HepG2 (cell line): ENCODE measurements at regions not wholly inside any gene's neighbourhood (a gene's known extent, or its start where the extent isn't known, plus 50 kb on each side); places are given as distances from the start of the nearest gene placed in this dataset.

Experiments
- ATAC-seq: fragments of 200-7000 bp; cut with Tn5 transposase; 3 replicates; pipeline ENCODE4 v1.9.1; 2020; ENCODE audit warnings: mild to moderate bottlenecking, moderate library complexity
- BruUV-seq: library from RNA; stranded (reverse); fragments of 400-500 nt; replicated peaks from 2 replicates; lab custom pipeline; 2021; lab: Mats Ljungman, UMichigan
- CTCF ChIA-PET: fragments of 300-600 bp; formaldehyde crosslinking; extraction: SDS; loops from one replicate; lab custom pipeline; 2021; ENCODE audit warnings: low total read pairs, inconsistent platforms, low intra/inter-chr PET ratio; lab: Yijun Ruan, JAX
- POLR2A ChIA-PET: fragments of 350-600 bp; sonication (Branson Sonifier 250); formaldehyde crosslinking; loops from one replicate; lab custom pipeline; 2020; ENCODE audit warnings: antibody characterized with exemption, inconsistent platforms; lab: Yijun Ruan, JAX
- DNase-seq: peaks from one replicate; pipeline ENCODE4 v3.0.0-alpha.2; 2015; ENCODE audit warnings: low spot score
- FAIRE-seq: peaks from 3 replicates; lab custom pipeline; 2011; peaks lifted over from hg19 to GRCh38; lab: Jason Lieb, UNC
- H2AFZ ChIP-seq: one replicate; pipeline ENCODE4 v1.6.1; 2011; ENCODE audit warnings: low read length, inconsistent platforms
- H3K27ac ChIP-seq: fragments of 300-600 bp; 3 replicates; pipeline ENCODE4 v1.8.0; 2011; ENCODE audit warnings: mixed run types, mild to moderate bottlenecking, mixed read lengths, low read length, inconsistent platforms; ENCODE audit not compliant: insufficient read depth; ENCODE audit errors: extremely low read length
- H3K27me3 ChIP-seq, 2 experiments: fragments of 200-600 bp in 1 of 2; 2 replicates in 1 of 2; 3 replicates in 1 of 2; pipeline versions ENCODE4 v1.6.0 to v1.8.0; 2011; ENCODE audit warnings: low read length in 2 of 2, mild to moderate bottlenecking in 2 of 2, moderate library complexity in 2 of 2, inconsistent platforms in 1 of 2; ENCODE audit not compliant: insufficient read depth in 2 of 2, control insufficient read depth in 1 of 2
- H3K36me3 ChIP-seq, 2 experiments: fragments of 200-600 bp in 1 of 2; replicated peaks in 1 of 2; 2 replicates in 1 of 2; 3 replicates in 1 of 2; pipeline versions ENCODE4 v1.5.1 to v1.8.0; 2011; ENCODE audit warnings: low read length in 2 of 2, inconsistent platforms in 1 of 2; ENCODE audit not compliant: insufficient read depth in 2 of 2, control insufficient read depth in 1 of 2
- H3K4me1 ChIP-seq: 2 replicates; pipeline ENCODE4 v1.5.1; 2012; ENCODE audit warnings: low read length, inconsistent platforms; ENCODE audit not compliant: insufficient read depth
- H3K4me2 ChIP-seq: 2 replicates; pipeline ENCODE4 v1.6.0; 2011; ENCODE audit warnings: low read depth, low read length, inconsistent platforms
- H3K4me3 ChIP-seq, 3 experiments: fragments of 200-600 bp in 1 of 3; sonication (generic), shearing (Covaris generic) in 1 of 3; replicated peaks in 1 of 3; 2 replicates each; pipeline ENCODE4 v1.5.1; 2011 to 2016; ENCODE audit warnings: low read length in 3 of 3, inconsistent platforms in 2 of 3, low read depth in 2 of 3, mild to moderate bottlenecking in 2 of 3, control low read depth in 1 of 3, mixed read lengths in 1 of 3; ENCODE audit not compliant: insufficient read depth in 1 of 3
- H3K79me2 ChIP-seq: one replicate; pipeline ENCODE4 v1.6.1; 2011; ENCODE audit warnings: low read length, inconsistent platforms; ENCODE audit not compliant: insufficient read depth
- H3K9ac ChIP-seq: 2 replicates; pipeline ENCODE4 v1.6.0; 2011; ENCODE audit warnings: mild to moderate bottlenecking, low read depth, low read length, inconsistent platforms; ENCODE audit not compliant: insufficient read depth
- H3K9me3 ChIP-seq: 2 replicates; pipeline ENCODE4 v1.5.1; 2012; ENCODE audit warnings: mild to moderate bottlenecking, low read length
- H4K20me1 ChIP-seq: 2 replicates; pipeline ENCODE4 v1.6.0; 2011; ENCODE audit warnings: inconsistent platforms, mild to moderate bottlenecking, low read length, moderate library complexity; ENCODE audit not compliant: insufficient read depth
- ERF ChIP-seq: IDR thresholded peaks from 2 replicates; pipeline ENCODE4 v1.6.1; 2018; ENCODE audit warnings: missing biosample characterization, missing genetic modification reagents
- ISX ChIP-seq: sonication (generic); formaldehyde crosslinking; conservative IDR thresholded peaks from 2 replicates; pipeline ENCODE4 v1.5.0; 2020; ENCODE audit warnings: missing genetic modification reagents
- MAFG ChIP-seq: sonication (generic); formaldehyde crosslinking; IDR thresholded peaks from 2 replicates; pipeline ENCODE4 v1.5.1; 2020; ENCODE audit warnings: mild to moderate bottlenecking, missing genetic modification reagents
- PHF20 ChIP-seq: sonication (generic); formaldehyde crosslinking; IDR thresholded peaks from 2 replicates; pipeline ENCODE4 v1.5.0; 2020; ENCODE audit warnings: mild to moderate bottlenecking, missing genetic modification reagents
- POGZ ChIP-seq: sonication (generic); formaldehyde crosslinking; IDR thresholded peaks from 2 replicates; pipeline ENCODE4 v1.4.0; 2020; ENCODE audit warnings: mild to moderate bottlenecking, missing genetic modification reagents
- SYNCRIP ChIP-seq: fragments of 200-400 bp; formaldehyde crosslinking; IDR thresholded peaks from 2 replicates; pipeline ENCODE4 v1.6.1; 2018; ENCODE audit warnings: mild to moderate bottlenecking, low read depth, low read length; ENCODE audit not compliant: insufficient read depth
- TAF1 ChIP-seq: sonication (generic); formaldehyde crosslinking; IDR thresholded peaks from 2 replicates; pipeline ENCODE4 v1.4.0; 2020; ENCODE audit warnings: missing genetic modification reagents
- ZNF646 ChIP-seq: sonication (generic); formaldehyde crosslinking; IDR thresholded peaks from 2 replicates; pipeline ENCODE4 v1.9.0; 2021; ENCODE audit warnings: mild to moderate bottlenecking, missing genetic modification reagents
- ZNF674 ChIP-seq: sonication (generic); formaldehyde crosslinking; IDR thresholded peaks from 2 replicates; pipeline ENCODE4 v1.5.0; 2020; ENCODE audit warnings: low read depth, mild to moderate bottlenecking, missing genetic modification reagents
- ZNF746 ChIP-seq: sonication (generic); formaldehyde crosslinking; IDR thresholded peaks from 2 replicates; pipeline ENCODE4 v1.8.0; 2022; ENCODE audit warnings: mild to moderate bottlenecking, missing genetic modification reagents
- WGBS: methylation state at CpG from one replicate; pipeline ENCODE4 v1.1.6; 2017; ENCODE audit warnings: low lambda C conversion rate; 5-methylcytosine and 5-hydroxymethylcytosine counted together
- in situ Hi-C: cut with HindIII; loops from 2 replicates; pipeline ENCODE4 v1.10.0; 2017; ENCODE audit warnings: low pct_unique_long_range_greater_than_20kb; ENCODE audit not compliant: extremely low pct_ligation_motif_present
- intact Hi-C: fragments of 100-400 bp; cut with micrococcal nuclease; formaldehyde crosslinking; loops from one replicate; pipeline ENCODE4 v1.10.0; 2022; ENCODE audit not compliant: unreplicated experiment
- TF ChIP-seq, protein P1 (sequence below): IDR thresholded peaks from 2 replicates; pipeline ENCODE4 v1.6.1; 2016; ENCODE audit warnings: mild to moderate bottlenecking
- TF ChIP-seq, protein P2 (sequence below), 2 experiments: sonication (generic) in 1 of 2; formaldehyde crosslinking in 1 of 2; IDR thresholded peaks; 2 replicates each; pipeline versions ENCODE4 v1.4.0 to v1.6.1; 2018 to 2020; ENCODE audit warnings: missing genetic modification reagents in 2 of 2, borderline replicate concordance in 1 of 2, low read depth in 1 of 2, mild to moderate bottlenecking in 1 of 2, missing biosample characterization in 1 of 2
- TF ChIP-seq, protein P3 (sequence below): sonication (generic); formaldehyde crosslinking; IDR thresholded peaks from 2 replicates; pipeline ENCODE4 v1.4.0; 2020; ENCODE audit warnings: missing genetic modification reagents, mild to moderate bottlenecking, borderline replicate concordance

- no TSS peak for BruUV-seq
- 97% methylated on average over 2 of the region's 2 CpGs for WGBS
- Histone ChIP-seq H3K9me3 (no peaks in the 10 kb centered on the region), H3K36me3 (0 out of 5 replicates have a peak, but pooled peaks cover 0 to 5% of the 10 kb centered on the region in 2 experiments), H3K27me3 (no peaks in the 10 kb centered on the region), H3K4me2 (no peak overlapping the region), H4K20me1 (no peaks in the 10 kb centered on the region), H3K27ac (no peak overlapping the region), H3K4me3 (no peak overlapping the region), H3K9ac (no peak overlapping the region), H3K4me1 (peaks cover 10% of the 10 kb centered on the region; the same call in 1 of the 2 replicates), H2AFZ (no peak overlapping the region), H3K79me2 (no peaks in the 10 kb centered on the region)
- ATAC-seq (no peak), DNase-seq (no peak), FAIRE-seq (no peak)
- POLR2A ChIA-PET, result no interaction called here
- CTCF ChIA-PET, result no interaction called here
- in situ Hi-C loops, result no loop called here
- intact Hi-C loops, result no loop called here
- TF ChIP-seq ZNF674 (CRISPR knock-in tag) (no peak), ZNF746 (CRISPR knock-in tag) (no peak), ISX (CRISPR knock-in tag) (no peak), ERF (CRISPR knock-in tag) (no peak), TAF1 (CRISPR knock-in tag) (no peak), POGZ (CRISPR knock-in tag) (no peak), PHF20 (no peak), ZNF646 (CRISPR knock-in tag) (no peak), SYNCRIP (no peak), MAFG (CRISPR knock-in tag) (no peak)
- TF ChIP-seq, protein P1, sequence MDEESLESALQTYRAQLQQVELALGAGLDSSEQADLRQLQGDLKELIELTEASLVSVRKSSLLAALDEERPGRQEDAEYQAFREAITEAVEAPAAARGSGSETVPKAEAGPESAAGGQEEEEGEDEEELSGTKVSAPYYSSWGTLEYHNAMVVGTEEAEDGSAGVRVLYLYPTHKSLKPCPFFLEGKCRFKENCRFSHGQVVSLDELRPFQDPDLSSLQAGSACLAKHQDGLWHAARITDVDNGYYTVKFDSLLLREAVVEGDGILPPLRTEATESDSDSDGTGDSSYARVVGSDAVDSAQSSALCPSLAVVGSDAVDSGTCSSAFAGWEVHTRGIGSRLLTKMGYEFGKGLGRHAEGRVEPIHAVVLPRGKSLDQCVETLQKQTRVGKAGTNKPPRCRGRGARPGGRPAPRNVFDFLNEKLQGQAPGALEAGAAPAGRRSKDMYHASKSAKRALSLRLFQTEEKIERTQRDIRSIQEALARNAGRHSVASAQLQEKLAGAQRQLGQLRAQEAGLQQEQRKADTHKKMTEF (CRISPR knock-in tag), result no peak
- TF ChIP-seq, protein P2, sequence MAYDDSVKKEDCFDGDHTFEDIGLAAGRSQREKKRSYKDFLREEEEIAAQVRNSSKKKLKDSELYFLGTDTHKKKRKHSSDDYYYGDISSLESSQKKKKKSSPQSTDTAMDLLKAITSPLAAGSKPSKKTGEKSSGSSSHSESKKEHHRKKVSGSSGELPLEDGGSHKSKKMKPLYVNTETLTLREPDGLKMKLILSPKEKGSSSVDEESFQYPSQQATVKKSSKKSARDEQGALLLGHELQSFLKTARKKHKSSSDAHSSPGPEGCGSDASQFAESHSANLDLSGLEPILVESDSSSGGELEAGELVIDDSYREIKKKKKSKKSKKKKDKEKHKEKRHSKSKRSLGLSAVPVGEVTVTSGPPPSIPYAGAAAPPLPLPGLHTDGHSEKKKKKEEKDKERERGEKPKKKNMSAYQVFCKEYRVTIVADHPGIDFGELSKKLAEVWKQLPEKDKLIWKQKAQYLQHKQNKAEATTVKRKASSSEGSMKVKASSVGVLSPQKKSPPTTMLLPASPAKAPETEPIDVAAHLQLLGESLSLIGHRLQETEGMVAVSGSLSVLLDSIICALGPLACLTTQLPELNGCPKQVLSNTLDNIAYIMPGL (CRISPR knock-in tag; IDR thresholded peaks at IDR 0.05; ENCODE audit: borderline replicate concordance in 1 of 2, low read depth in 1 of 2), result no peak
- TF ChIP-seq, protein P3, sequence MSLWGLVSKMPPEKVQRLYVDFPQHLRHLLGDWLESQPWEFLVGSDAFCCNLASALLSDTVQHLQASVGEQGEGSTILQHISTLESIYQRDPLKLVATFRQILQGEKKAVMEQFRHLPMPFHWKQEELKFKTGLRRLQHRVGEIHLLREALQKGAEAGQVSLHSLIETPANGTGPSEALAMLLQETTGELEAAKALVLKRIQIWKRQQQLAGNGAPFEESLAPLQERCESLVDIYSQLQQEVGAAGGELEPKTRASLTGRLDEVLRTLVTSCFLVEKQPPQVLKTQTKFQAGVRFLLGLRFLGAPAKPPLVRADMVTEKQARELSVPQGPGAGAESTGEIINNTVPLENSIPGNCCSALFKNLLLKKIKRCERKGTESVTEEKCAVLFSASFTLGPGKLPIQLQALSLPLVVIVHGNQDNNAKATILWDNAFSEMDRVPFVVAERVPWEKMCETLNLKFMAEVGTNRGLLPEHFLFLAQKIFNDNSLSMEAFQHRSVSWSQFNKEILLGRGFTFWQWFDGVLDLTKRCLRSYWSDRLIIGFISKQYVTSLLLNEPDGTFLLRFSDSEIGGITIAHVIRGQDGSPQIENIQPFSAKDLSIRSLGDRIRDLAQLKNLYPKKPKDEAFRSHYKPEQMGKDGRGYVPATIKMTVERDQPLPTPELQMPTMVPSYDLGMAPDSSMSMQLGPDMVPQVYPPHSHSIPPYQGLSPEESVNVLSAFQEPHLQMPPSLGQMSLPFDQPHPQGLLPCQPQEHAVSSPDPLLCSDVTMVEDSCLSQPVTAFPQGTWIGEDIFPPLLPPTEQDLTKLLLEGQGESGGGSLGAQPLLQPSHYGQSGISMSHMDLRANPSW, result no peak
Observed at GRCh38 chr18:39779926-39780325, 2175.1 kb upstream of the PIK3C3 start.
